HCEC 1CT (cell line): ENCODE measurements at regions not wholly inside any gene's neighbourhood (a gene's known extent, or its start where the extent isn't known, plus 50 kb on each side); places are given as distances from the start of the nearest gene placed in this dataset.
A peak's percentile ranks its signal among the peaks of the same experiment; 100 is the strongest.

Experiments
- DNase-seq: peaks from one replicate; pipeline ENCODE4 v3.0.0-alpha.2; 2017

DNA sequence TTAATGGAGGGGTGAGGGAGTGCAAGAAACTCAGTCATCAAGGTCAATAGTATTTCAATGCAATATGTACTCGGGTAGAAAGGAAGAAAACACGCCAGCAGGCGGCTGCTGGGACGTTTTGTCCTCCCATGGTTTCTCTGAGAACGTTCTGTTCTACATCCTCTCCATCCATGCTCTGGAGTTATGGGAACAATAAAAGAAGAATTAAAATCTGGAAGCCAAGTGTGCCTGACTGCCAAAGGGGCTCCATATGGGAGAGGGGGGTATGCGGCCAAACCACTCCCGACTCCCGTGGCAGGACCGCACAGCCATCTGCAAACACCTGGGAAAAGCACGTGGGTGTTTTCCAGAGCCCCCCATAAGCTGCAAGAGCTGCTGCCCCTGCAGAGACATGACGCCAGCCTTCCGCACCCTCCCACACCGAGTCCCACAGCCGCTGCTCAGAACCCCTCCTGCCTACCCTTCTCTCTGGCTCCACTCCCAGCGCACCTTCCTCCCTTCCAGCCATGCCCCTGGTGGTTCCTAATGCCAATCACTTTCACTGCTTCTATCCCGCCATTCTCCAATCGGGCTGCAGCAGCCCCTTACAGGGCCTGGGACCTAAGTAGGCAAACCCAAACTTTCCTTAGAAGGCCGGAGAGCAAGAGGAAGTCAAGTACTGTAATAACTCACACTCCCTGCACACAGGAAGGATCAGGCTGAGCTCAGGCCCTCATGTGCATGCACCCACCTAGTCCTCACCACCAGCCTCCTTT is 241.6 kb downstream of the SYK start:
- no peak for DNase-seq

DNA sequence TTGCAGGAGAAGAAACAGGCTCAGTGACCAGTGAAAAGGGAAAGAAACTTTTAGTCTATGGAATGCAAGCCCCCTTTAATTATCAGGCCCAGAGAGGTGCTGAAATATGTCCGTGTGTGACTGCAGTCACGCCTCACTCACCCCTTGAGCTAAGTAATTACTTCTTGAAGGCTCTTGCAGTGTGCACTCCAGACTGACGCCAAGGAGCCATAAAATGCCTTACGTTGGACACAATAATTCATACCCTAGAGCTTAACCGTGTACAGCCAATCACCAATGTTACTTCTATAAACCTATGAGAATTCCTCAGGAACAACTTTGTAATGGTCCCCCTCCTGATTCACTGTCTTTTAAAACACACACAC is 242.2 kb downstream of the SYK start:
- DNase-seq, result no peak

- no peak for DNase-seq
Measured at GRCh38 chr9:91044354-91044753, 242.7 kb downstream of the SYK start.

GRCh38 chr9:91045041-91045440 is 243.4 kb downstream of the SYK start:
- DNase-seq, result no peak

DNA sequence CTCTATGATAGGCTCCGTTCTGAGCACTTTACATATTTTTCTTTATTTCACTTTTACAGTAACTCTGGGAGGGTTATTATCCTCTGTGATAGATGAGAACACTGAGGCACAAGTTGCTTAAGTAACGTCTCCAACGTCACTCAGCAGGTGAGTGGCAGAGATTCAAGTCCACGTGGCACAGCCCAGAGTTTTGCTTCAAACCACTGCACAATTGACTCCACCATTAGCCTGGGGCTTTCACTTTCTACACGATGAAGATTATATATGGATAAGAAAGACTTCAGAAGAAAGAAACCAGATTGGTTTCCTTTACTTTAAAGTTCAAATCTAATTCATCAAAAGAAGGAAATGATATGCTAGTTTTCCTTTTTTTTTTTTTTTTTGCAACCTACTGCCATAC is 245.9 kb downstream of the SYK start:
- no peak for DNase-seq

DNA sequence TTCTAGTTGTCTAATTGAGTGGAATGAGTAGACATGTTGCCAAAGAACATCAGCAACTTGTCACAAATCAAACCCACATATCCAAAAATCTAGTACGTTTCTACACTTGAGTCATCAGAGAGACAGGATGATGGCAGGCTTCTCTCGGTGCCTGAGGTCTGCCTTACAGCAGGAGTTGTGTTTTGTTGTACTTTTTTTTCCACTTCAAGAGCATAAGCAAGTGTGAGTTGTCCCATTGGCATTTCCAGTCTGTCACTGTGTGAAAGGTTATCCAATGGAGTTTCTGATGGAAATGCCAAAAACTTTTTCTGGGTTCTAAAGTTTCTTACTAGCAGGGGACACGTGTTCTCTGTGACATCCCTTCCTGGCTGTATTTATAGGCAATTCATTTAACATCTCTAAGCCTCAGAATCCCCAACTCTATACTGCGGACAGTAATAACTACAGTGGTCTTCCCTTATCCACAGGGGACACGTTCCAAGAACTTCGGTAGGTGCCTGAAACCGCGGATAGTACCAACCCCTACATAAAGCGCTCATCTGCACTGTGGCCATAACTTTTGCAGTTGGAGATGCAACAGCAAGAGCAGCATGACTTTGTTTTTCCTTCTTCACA is 246.5 kb downstream of the SYK start:
- peak; percentile 91 for DNase-seq

GRCh38 chr9:91048749-91049148 is 247.1 kb downstream of the SYK start:
- DNase-seq, result no peak

DNA sequence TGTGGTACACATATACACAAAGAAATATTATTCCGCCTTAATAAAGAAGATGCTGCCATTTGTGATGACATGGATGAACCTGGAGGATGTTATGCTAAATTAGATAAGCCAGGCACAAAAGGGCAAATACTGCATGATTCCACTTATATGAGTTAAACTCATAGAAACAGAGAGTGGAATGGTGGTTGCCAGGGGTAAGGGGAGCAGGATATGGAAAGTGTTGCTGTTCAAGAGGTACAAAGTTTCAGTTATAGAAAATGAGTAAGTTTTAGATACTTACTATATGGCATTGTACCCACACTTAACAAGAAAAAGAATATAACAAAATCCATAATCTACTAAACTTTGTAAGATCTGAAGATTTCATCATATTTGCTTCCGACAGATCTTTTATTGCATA is 252.2 kb downstream of the SYK start:
- no peak for DNase-seq

- no peak for DNase-seq
Measured at GRCh38 chr9:91055845-91056244, 254.2 kb downstream of the SYK start.

DNA sequence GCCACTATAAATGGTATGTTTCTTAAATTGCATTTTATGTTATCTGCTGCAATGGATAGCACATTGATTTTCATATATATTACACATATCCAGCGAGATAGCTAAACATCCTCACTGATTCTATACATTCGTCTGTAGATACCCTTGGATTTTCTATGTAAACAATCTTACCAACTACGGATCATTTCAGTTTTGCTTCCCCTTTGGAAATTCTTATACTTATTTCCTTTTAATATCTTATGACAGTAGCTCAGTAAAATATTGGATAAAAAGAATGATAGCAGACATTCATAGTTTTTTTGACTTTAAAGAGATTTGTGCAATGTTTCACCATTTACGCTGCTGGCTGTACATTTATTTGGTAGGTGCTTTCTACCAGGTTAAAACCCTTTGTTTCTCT is 254.9 kb downstream of the SYK start:
- no peak for DNase-seq

DNA sequence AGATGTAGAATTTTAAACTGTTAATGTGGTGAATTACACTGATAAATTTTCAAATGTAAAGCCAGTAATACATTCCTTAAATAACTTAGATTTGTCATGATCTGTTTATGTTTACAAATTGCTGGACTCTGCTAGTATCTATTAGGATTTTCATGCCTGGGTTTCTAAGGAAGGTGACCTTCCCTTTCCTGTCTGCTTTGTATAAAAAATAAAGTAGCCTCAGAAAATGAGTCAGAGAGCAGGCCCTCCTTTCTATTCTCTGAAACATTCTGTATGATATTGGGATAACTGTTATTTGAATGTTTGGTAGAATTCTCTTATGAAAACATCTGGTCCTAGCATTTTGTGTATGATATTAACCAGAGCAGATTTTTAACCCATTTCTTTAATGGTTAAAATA is 255.3 kb downstream of the SYK start:
- DNase-seq, result peak; percentile 63

DNA sequence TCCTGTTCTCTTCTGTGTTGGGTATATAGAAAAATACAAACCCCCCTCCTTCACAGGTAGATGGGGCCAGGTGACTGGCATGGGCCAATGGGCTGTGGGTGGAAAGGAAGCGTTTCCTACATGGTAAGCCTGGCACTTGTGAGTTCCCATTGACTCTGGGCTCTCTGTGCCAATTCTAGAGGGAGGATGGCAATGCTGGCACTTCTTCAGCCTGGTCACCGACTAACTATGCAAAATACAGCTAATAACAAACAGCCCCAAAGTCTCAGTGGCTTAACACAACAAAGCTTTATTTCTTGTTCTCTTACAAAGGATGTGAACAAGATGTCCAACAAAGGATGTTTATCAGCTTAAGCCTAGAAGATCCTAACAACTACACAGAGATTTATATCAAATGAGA is 258.1 kb downstream of the SYK start:
- no peak for DNase-seq

DNA sequence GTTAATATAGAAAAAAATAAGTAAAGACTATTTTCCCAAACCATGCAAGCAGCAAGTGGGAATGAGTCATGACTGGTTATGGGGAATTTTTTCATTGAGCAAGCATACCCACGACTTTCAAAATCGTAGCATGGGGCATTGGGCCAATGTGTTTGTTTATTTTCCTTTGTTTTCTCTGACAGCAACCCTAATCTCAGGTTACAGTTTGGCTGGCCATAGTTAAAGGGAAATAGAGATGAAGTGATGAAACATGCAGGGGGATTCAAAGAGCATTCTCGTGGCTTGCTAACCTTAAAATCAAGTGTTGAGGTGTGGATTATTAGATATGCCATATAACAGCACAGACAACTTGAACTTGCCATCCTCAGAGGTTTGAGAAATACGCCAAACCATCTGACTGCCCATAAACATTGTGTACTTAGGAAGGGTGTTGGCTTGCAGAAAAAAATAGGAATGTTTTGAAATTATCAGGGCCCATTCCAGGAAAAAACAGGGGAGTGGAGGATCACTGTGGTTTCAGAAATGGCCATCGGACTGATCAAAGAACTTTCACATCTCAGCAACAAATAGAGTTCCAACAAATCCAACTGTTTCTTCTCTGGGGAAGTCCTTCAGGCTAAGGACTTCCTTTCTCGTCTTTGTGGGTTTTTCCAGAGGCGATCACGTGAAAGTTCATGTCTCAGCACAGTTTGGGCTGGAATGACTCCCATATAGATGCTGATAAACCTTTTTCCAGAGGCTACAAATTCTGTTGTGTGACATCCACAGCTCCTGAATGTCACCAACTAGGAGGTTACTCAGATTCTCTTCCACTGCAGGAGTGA is 259.1 kb downstream of the SYK start:
- peak; percentile 95 for DNase-seq

- no peak for DNase-seq
Measured at GRCh38 chr9:91061506-91061905, 259.9 kb downstream of the SYK start.

DNA sequence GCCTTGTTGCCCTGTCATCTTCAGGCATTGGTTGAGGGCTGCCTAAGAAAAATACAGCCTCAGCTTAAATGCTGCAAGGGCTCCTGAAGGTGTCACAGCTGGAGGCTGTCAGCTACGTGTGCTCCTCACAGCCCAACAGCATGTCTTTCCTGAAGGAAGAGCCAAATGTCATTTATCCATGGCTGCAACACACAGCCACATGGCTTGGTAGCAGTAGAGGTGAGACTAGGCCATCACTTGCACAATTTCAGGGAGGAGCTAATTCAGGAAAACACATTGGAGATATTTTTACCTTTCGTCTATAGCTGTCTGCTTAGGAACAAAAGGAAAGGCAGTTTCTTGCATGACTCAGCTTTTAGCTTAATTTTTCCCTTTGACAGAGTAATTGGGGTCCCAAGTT is 260.7 kb downstream of the SYK start:
- DNase-seq, result no peak

DNA sequence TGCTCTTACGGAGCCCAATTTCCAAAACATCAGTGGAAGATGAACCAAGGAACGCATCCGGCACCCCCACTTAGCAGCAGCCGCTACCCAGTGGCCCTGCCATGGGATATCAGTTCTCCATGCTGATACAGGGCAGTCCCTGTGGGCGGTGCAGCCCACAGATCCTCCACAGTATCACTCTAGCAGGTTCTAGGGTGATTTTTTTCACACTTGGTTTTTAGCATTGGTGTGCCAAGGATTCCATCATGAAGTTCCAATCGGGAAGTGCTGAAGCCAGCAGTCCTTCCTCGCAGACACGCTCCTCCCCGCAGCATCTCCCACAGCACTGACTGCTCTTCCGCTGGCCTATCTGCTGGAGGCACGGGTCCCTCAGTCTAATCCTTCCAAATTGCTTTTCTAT is 261.9 kb downstream of the SYK start:
- DNase-seq, result no peak

- DNase-seq, result no peak
Measured at GRCh38 chr9:91065231-91066041, 263.8 kb downstream of the SYK start.

- no peak for DNase-seq
Measured at GRCh38 chr9:91066042-91066415, 264.4 kb downstream of the SYK start.

DNA sequence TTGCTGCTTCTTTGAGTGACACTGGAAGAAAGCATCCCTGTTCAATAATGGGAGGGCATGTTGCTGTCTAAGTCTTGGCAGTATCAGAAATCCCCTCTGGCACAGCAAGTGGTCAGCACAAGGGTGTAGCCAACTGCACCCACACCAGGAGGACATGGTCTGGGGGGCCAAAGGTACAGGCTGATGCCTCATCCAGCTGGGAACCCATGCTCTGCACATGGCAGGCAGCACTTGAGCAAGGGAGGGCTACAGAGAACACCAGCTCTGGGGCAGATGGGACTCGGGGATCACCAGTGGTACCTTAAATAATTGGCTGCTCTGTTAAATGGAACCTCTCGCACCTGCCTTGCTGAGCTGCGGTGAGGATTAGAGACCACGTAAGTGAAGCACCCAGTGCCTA is 265.2 kb downstream of the SYK start:
- DNase-seq, result no peak

- DNase-seq, result no peak
Measured at GRCh38 chr9:91067306-91067860, 265.8 kb downstream of the SYK start.

DNA sequence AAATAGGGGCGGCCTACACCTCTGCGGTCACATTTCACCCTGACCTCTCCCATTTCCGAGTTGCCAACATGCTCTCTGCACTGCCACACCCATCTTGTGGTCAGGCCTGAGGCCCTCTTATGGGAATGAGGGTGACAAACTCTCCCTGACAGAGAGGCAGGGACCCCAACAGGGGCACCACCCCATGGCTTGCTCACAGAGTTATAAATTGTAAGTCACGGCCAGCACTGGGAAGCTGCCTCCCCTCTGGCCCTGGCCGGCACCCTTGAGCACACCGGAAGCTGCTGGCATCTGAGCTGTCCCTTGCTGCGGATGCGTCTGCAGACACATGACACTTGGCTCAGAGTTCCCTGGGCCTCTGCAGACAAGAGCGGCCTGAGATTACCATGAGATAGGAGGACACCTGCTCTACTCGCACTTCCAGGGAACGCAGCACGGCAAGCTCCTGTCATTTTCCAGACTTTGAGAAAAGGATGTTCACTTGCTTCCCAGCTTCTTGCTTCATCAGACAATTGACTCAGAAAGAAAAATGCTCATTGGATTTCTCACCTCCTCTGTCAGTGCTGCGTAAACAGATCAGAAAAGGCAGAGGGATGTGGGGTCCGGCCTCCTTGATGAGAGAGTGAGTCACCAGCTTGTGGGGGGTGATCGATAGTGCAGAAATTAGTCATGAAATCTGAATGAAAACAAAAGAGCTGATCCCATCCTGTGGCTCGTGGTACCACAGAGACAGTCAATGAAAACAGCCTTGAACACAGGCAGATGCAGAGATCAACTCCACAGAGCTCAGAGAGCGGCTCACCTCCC is 269.8 kb downstream of the SYK start:
- peak; percentile 97 for DNase-seq
